Epithelial cell of prostate (primary cell): ENCODE measurements at regions not wholly inside any gene's neighbourhood (a gene's known extent, or its start where the extent isn't known, plus 50 kb on each side); places are given as distances from the start of the nearest gene placed in this dataset.

Experiments used
- DNase-seq: peaks from one replicate; pipeline ENCODE4 v3.0.0-alpha.2; 2011; ENCODE audit warnings: low read depth, low spot score
- H3K27ac ChIP-seq: fragments of 450-650 bp; 2 replicates; pipeline ENCODE4 v1.5.1; 2017; ENCODE audit warnings: mild to moderate bottlenecking

GRCh38 chr10:52633266-52633665 is 139.3 kb downstream of the MBL2 start:
- no peak for DNase-seq
- no peak overlapping the region for H3K27ac ChIP-seq

GRCh38 chr10:52635651-52636050 is 136.9 kb downstream of the MBL2 start:
- H3K27ac ChIP-seq = no peak overlapping the region
- no peak for DNase-seq

GRCh38 chr10:52636874-52637273 is 135.7 kb downstream of the MBL2 start:
- no peak for DNase-seq
- H3K27ac ChIP-seq = no peak overlapping the region

GRCh38 chr10:52637592-52637991 is 135.0 kb downstream of the MBL2 start:
- DNase-seq = peak; percentile 49
- H3K27ac ChIP-seq = no peak overlapping the region

GRCh38 chr10:52639652-52640051 is 132.9 kb downstream of the MBL2 start:
- no peak overlapping the region for H3K27ac ChIP-seq
- no peak for DNase-seq

GRCh38 chr10:52642208-52642607 is 130.4 kb downstream of the MBL2 start:
- no peak overlapping the region for H3K27ac ChIP-seq
- DNase-seq = no peak

- H3K27ac ChIP-seq = no peak overlapping the region
- DNase-seq = no peak
Observed at GRCh38 chr10:52644373-52645186, 128.0 kb downstream of the MBL2 start.

- H3K27ac ChIP-seq = no peak overlapping the region
- DNase-seq = no peak
Observed at GRCh38 chr10:52645187-52645758, 127.3 kb downstream of the MBL2 start.

- no peak overlapping the region for H3K27ac ChIP-seq
- no peak for DNase-seq
Observed at GRCh38 chr10:52649511-52649910, 123.1 kb downstream of the MBL2 start.

- H3K27ac ChIP-seq = no peak overlapping the region
- DNase-seq = no peak
Observed at GRCh38 chr10:52650873-52651272, 121.7 kb downstream of the MBL2 start.

GRCh38 chr10:52651293-52651692 is 121.3 kb downstream of the MBL2 start:
- no peak overlapping the region for H3K27ac ChIP-seq
- DNase-seq = no peak

GRCh38 chr10:52652431-52653262 is 119.9 kb downstream of the MBL2 start:
- H3K27ac ChIP-seq = no peak overlapping the region
- DNase-seq = no peak

- H3K27ac ChIP-seq = no peak overlapping the region
- no peak for DNase-seq
Observed at GRCh38 chr10:52653263-52653909, 119.2 kb downstream of the MBL2 start.

GRCh38 chr10:52654201-52654600 is 118.4 kb downstream of the MBL2 start:
- DNase-seq = no peak
- no peak overlapping the region for H3K27ac ChIP-seq

- DNase-seq = no peak
- no peak overlapping the region for H3K27ac ChIP-seq
Observed at GRCh38 chr10:52658112-52658511, 114.5 kb downstream of the MBL2 start.

GRCh38 chr10:52659085-52659484 is 113.5 kb downstream of the MBL2 start:
- no peak for DNase-seq
- H3K27ac ChIP-seq = no peak overlapping the region

GRCh38 chr10:52662256-52662655 is 110.3 kb downstream of the MBL2 start:
- no peak overlapping the region for H3K27ac ChIP-seq
- DNase-seq = no peak

GRCh38 chr10:52663161-52663560 is 109.4 kb downstream of the MBL2 start:
- H3K27ac ChIP-seq = no peak overlapping the region
- DNase-seq = no peak

GRCh38 chr10:52664629-52665028 is 108.0 kb downstream of the MBL2 start:
- no peak overlapping the region for H3K27ac ChIP-seq
- DNase-seq = no peak

GRCh38 chr10:52665821-52666220 is 106.8 kb downstream of the MBL2 start:
- no peak overlapping the region for H3K27ac ChIP-seq

GRCh38 chr10:52666931-52667330 is 105.7 kb downstream of the MBL2 start:
- no peak overlapping the region for H3K27ac ChIP-seq
- no peak for DNase-seq

More at GRCh38 chr10:52665821-52666220, 106.8 kb downstream of the MBL2 start:
- no peak for DNase-seq
